ENCODE measurements at regions not wholly inside any gene's neighbourhood (a gene's known extent, or its start where the extent isn't known, plus 50 kb on each side); places are given as distances from the start of the nearest gene placed in this dataset.

DNA sequence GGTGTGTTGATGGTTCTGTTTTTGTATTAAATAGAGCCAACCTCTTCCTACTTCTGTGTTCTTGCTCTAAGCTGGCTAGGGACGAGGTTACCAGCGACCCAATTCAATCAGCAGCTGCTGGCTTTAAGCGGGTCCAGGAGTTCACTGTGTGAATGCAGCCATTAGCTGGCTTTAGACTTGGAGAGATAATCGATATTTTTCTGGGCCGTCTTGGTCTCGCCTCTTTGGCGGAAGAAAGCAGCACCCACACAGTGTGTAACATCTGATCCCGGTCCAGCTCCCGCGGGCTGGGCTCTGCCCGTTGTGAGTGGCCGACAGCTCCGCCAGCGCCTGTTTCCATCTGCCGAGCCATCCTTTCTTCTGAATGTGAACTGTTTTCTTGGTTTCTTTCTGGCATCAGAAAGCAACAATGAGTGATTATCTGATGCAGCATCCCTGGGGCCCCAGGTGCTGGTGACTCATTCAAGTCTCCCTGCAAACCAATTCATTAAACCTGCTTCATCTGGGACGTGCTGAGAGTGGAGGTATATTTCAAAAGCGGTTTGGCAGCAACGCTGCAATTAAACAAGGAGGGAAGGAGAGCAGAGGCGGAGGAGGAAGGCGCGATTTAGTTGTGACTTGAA is 90.8 kb upstream of the IRX4 start:
- H3K36me3 ChIP-seq (ENCODE audit: control insufficient read depth in 2 of 2, extremely low read depth in 1 of 2, insufficient read depth in 2 of 2, low read length in 2 of 2) = no peaks in the 10 kb centered on the region
- DNase-seq (ENCODE audit: low read depth, low spot score) = no peak
- no peak for FAIRE-seq
- no peak overlapping the region for H3K4me2 ChIP-seq (ENCODE audit: insufficient read depth, low read length)
- ChIA-PET POLR2A (no interaction called here), CTCF (no interaction called here)
- H2AFZ ChIP-seq (ENCODE audit: low read depth, low read length) = no peak overlapping the region
- no peaks in the 10 kb centered on the region for H4K20me1 ChIP-seq (replicated peaks; ENCODE audit: control insufficient read depth, extremely low read depth, insufficient read depth, low read length)
- no peak overlapping the region for H3K27ac ChIP-seq (ENCODE audit: insufficient read depth, low read depth, low read length)
- no peaks in the 10 kb centered on the region for H3K9me1 ChIP-seq (replicated peaks; ENCODE audit: control insufficient read depth, extremely low read depth, insufficient read depth, low read length)
- intact Hi-C loops (cut with micrococcal nuclease) = no loop called here
- no peak overlapping the region for H3K9ac ChIP-seq (replicated peaks; ENCODE audit: extremely low read depth, insufficient read depth, low read length)
- H3K4me3 ChIP-seq (replicated peaks in 1 of 3; ENCODE audit: insufficient read depth in 1 of 3, low read depth in 1 of 3, low read length in 3 of 3) = no peak overlapping the region
- no peaks in the 10 kb centered on the region for H3K4me1 ChIP-seq (ENCODE audit: control insufficient read depth, extremely low read depth, insufficient read depth, low read length)
- no peaks in the 10 kb centered on the region for H3K9me3 ChIP-seq (replicated peaks; ENCODE audit: control insufficient read depth, insufficient read depth, low read length)
- TF ChIP-seq GATA2 (IDR thresholded peaks at IDR 0.05; ENCODE audit: insufficient read depth, insufficient read length, low read depth, low read length) (no peak), JUN (IDR thresholded peaks at IDR 0.05; ENCODE audit: borderline replicate concordance, insufficient read depth, insufficient read length, low read depth) (no peak), POLR2A (IDR thresholded peaks at IDR 0.05; ENCODE audit: low read depth, low read length) (no peak), POLR2AphosphoS5 (IDR thresholded peaks at IDR 0.05; ENCODE audit: insufficient read depth, low read depth, low read length) (no peak), MYC (IDR thresholded peaks at IDR 0.05; ENCODE audit: low read depth, low read length) (no peak), EZH2 (IDR thresholded peaks at IDR 0.05; ENCODE audit: borderline replicate concordance, low read depth, low read length, severe bottlenecking) (no peak), FOS (IDR thresholded peaks at IDR 0.05; ENCODE audit: borderline replicate concordance, insufficient read depth, low read length) (no peak)
- TF ChIP-seq, protein P1, sequence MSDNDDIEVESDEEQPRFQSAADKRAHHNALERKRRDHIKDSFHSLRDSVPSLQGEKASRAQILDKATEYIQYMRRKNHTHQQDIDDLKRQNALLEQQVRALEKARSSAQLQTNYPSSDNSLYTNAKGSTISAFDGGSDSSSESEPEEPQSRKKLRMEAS (IDR thresholded peaks at IDR 0.05; ENCODE audit: insufficient read depth, insufficient read length) = no peak
- dilution Hi-C loops (cut with MboI; ENCODE audit: extremely low pct_ligation_motif_present, low sequenced_read_pairs) = no loop called here
- BruUV-seq (replicated peaks) = no TSS peak
- H3K79me2 ChIP-seq (ENCODE audit: control insufficient read depth, insufficient read depth, low read length) = no peaks in the 10 kb centered on the region
- no peaks in the 10 kb centered on the region for H3K27me3 ChIP-seq (ENCODE audit: control insufficient read depth in 2 of 2, insufficient read depth in 2 of 2, low read length in 2 of 2)

DNA sequence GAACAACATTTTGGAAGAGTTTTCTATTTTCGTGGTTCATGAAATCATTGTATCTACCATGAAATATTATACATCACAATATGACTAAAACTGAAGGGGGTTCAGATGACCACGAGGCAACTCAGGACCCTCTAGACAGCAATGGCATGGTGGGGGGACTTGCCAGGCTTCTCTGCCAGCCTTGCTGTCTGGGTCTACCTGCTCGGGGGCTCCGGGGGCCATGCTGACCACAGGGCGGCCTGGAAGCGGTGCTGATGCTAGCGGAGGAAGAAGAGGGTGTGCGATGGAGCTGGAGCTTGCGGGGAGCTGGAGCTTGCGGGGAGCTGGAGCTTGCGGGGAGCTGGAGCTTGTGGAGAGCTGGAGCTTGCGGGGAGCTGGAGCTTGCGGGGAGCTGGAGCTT is 89.2 kb upstream of the IRX4 start:
- Histone ChIP-seq H3K27me3 (ENCODE audit: control insufficient read depth in 2 of 2, insufficient read depth in 2 of 2, low read length in 2 of 2) (no peaks in the 10 kb centered on the region), H4K20me1 (replicated peaks; ENCODE audit: control insufficient read depth, extremely low read depth, insufficient read depth, low read length) (no peaks in the 10 kb centered on the region), H3K9me1 (replicated peaks; ENCODE audit: control insufficient read depth, extremely low read depth, insufficient read depth, low read length) (no peaks in the 10 kb centered on the region), H3K4me3 (replicated peaks in 1 of 3; ENCODE audit: insufficient read depth in 1 of 3, low read depth in 1 of 3, low read length in 3 of 3) (no peak overlapping the region), H3K36me3 (ENCODE audit: control insufficient read depth in 2 of 2, extremely low read depth in 1 of 2, insufficient read depth in 2 of 2, low read length in 2 of 2) (no peaks in the 10 kb centered on the region), H2AFZ (ENCODE audit: low read depth, low read length) (no peak overlapping the region), H3K79me2 (ENCODE audit: control insufficient read depth, insufficient read depth, low read length) (no peaks in the 10 kb centered on the region), H3K9ac (replicated peaks; ENCODE audit: extremely low read depth, insufficient read depth, low read length) (no peak overlapping the region), H3K27ac (ENCODE audit: insufficient read depth, low read depth, low read length) (no peak overlapping the region), H3K9me3 (replicated peaks; ENCODE audit: control insufficient read depth, insufficient read depth, low read length) (no peaks in the 10 kb centered on the region), H3K4me1 (ENCODE audit: control insufficient read depth, extremely low read depth, insufficient read depth, low read length) (no peaks in the 10 kb centered on the region), H3K4me2 (ENCODE audit: insufficient read depth, low read length) (no peak overlapping the region)
- CTCF ChIA-PET = no interaction called here
- dilution Hi-C loops (cut with MboI; ENCODE audit: extremely low pct_ligation_motif_present, low sequenced_read_pairs) = no loop called here
- POLR2A ChIA-PET = no interaction called here
- intact Hi-C loops (cut with micrococcal nuclease) = no loop called here
- FAIRE-seq = no peak
- no peak for TF ChIP-seq EZH2 (IDR thresholded peaks at IDR 0.05; ENCODE audit: borderline replicate concordance, low read depth, low read length, severe bottlenecking)
- TF ChIP-seq POLR2A (IDR thresholded peaks at IDR 0.05; ENCODE audit: low read depth, low read length) = no peak
- TF ChIP-seq, protein P1 (IDR thresholded peaks at IDR 0.05; ENCODE audit: insufficient read depth, insufficient read length) = no peak
- TF ChIP-seq, protein P2, sequence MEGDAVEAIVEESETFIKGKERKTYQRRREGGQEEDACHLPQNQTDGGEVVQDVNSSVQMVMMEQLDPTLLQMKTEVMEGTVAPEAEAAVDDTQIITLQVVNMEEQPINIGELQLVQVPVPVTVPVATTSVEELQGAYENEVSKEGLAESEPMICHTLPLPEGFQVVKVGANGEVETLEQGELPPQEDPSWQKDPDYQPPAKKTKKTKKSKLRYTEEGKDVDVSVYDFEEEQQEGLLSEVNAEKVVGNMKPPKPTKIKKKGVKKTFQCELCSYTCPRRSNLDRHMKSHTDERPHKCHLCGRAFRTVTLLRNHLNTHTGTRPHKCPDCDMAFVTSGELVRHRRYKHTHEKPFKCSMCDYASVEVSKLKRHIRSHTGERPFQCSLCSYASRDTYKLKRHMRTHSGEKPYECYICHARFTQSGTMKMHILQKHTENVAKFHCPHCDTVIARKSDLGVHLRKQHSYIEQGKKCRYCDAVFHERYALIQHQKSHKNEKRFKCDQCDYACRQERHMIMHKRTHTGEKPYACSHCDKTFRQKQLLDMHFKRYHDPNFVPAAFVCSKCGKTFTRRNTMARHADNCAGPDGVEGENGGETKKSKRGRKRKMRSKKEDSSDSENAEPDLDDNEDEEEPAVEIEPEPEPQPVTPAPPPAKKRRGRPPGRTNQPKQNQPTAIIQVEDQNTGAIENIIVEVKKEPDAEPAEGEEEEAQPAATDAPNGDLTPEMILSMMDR (IDR thresholded peaks at IDR 0.05; ENCODE audit: extremely low read depth in 1 of 2, insufficient read depth in 1 of 2, low read depth in 1 of 2, low read length in 2 of 2) = no peak
- no peak for TF ChIP-seq FOS (IDR thresholded peaks at IDR 0.05; ENCODE audit: borderline replicate concordance, insufficient read depth, low read length)
- no peak for TF ChIP-seq JUN (IDR thresholded peaks at IDR 0.05; ENCODE audit: borderline replicate concordance, insufficient read depth, insufficient read length, low read depth)
- TF ChIP-seq GATA2 (IDR thresholded peaks at IDR 0.05; ENCODE audit: insufficient read depth, insufficient read length, low read depth, low read length) = no peak
- no peak for TF ChIP-seq POLR2AphosphoS5 (IDR thresholded peaks at IDR 0.05; ENCODE audit: insufficient read depth, low read depth, low read length)
- no peak for TF ChIP-seq MYC (IDR thresholded peaks at IDR 0.05; ENCODE audit: low read depth, low read length)
- no peak for DNase-seq (ENCODE audit: low read depth, low spot score)
- no TSS peak for BruUV-seq (replicated peaks)

Measured in endothelial cell of umbilical vein (primary cell).